HPDE6-E6E7 (cell line): ENCODE measurements at regions not wholly inside any gene's neighbourhood (a gene's known extent, or its start where the extent isn't known, plus 50 kb on each side); places are given as distances from the start of the nearest gene placed in this dataset.

Experiments used
- DNase-seq: peaks from one replicate; pipeline ENCODE4 v3.0.0; 2011; ENCODE audit warnings: missing footprints; ENCODE audit errors: extremely low spot score

- DNase-seq: no peak
These were observed 177.0 kb upstream of the TNFAIP3 start for GRCh38 chr6:137690034-137690433.

DNA sequence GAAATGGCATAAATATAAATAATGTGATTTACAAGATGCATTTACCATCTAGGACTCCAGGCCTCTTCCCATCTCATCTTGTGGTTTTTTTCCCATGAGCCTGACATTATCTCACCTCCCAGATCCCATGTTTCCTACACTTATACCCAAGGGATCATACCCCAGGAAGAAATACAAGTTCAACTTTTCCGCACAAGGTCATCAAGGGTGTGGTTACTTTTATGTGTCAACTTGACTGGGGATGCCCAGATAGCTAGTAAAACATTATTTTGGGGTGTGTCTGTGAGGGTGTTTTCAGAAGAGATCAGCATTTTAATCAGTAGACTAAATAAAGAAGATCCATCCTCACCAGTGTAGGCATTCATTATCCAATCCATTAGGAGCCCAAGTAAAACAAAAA, 176.3 kb upstream of the TNFAIP3 start:
- DNase-seq: no peak

DNA sequence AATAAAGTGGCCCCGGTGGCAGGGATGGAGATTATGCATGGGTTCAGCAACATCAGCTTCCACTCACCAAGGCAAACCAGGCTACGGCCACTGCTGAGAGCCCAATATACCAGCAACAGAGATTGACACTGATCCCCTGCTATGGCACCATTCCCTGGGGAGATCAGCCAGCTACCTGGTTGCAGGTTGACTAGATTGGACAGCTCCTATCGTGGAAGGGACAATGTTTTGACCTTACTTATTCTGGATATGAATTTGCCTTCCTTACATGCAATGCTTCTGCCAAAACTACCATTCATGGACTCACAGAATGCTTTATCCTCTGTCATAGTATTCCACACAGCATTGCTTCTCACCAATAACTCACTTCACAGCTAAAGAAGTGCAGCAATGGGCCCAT, 174.8 kb upstream of the TNFAIP3 start:
- no peak for DNase-seq

DNA sequence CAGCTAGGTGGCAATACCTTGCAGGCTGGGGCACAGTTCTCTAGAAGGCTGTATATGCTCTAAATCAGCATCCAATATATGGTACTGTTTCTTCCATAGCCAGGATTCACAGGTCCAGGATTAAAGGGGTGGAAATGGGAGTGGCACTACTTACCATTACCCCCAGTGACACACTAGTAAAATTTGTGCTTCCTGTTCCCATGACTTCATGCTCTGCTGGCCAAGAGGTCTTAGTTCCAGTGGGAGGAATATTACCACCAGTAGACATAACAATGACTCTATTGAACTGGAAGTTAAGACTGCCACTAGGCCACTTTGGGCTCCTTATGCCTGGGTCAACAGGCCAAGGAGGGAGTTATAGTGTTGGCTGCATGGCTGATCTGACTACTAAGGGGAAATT, 174.3 kb upstream of the TNFAIP3 start:
- DNase-seq: no peak

- no peak for DNase-seq
These were observed 173.3 kb upstream of the TNFAIP3 start for GRCh38 chr6:137693711-137694110.

DNA sequence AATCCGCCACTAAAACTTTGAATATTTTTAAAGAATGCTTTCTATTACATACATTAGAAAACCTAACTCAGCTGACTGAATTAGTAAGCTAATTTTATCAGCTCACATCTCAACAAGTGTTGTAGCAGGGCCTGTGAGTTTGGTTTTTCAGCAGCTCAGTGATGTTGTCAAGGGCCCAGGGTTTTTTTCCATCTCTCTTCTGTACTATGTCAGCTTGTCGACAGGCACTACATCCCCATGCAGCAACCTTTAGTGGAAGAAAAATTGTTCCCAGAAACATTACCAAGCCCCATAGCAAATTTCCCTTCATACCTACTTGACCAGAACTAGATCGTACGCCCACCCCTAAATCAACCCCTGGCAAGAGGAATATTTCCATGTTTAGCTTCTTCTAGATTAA, 170.3 kb upstream of the TNFAIP3 start:
- no peak for DNase-seq

DNA sequence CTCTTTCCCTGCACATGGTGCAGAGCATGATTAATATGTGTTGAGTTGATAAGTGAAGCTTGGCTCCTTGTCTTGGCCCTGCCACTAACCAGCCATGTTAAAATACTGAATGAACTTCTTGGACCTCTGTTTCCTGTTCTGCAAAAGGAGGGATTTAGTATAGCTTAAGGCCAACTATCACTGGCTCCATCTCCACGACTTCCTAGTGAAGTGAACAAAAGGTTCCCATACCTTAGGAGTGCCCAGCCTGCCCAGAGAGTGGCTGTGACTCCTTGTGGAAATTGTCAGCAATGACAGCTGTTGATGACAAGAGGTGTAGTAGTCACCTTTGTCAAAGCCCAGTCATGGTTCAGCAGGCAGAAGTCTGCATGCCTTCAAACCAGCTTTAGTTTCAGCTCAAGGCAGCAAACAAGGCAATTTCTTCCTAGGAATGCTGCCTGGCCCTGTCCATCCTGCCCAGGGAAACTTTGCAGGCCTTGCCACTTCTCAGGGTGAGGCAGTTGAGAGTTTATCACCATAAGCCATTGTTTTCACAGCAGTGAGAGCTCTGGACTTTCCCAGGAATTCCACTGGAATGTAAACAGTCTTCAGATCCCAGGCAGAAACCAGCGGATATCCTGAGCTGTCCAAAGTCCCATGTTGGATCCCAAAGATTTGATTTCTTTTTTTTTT, 169.7 kb upstream of the TNFAIP3 start:
- DNase-seq: no peak

- no peak for DNase-seq
These were observed 168.4 kb upstream of the TNFAIP3 start for GRCh38 chr6:137698636-137699030.

DNA sequence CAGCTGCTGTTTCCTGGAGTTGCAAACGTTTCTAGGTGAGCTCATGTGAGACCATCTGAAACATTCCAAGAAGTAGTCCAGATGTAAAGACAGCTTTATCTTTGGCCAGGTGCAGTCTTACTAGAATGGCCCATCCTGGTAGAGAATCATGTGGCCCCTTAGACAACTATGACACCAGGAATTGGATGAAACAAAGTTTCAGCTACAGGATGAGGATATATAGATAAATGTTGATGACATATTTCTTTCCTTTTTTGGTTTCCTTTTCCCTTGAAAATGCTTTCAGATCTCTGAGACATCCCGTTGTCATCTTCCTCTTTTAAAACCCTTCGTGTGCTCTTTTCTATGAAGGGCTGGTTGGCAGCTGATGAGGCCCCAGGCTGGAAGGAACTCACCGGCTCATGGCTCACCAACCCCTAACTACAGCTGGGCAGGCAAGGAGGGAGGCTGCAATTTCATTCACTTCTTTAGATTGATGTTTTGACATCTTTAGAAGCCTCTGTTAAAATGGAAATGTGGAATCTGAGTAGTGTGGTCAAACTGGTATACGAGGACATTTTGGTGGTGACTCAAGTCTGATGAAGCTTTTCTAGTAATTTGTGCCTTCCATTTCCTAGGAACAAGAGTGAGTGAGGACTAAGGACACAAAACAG, 167.9 kb upstream of the TNFAIP3 start:
- no peak for DNase-seq

DNA sequence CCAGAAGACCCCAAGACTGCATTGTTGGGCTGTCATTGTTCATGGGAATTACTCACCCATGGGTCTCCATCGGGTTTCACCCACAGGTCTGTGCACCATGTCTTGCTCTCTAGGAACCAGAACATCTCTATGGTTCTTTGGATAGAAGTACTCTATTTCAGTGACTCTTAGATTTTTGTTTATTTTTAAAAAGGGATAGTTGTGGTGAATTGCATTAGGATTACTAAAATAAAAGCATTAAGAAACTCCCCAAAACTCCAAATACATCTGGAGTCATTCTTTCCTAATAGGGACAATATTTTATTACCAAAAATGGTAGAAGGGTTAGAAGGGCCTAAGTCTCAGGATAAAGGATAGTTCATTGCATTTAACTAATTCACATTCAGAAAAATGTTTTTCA, 166.9 kb upstream of the TNFAIP3 start:
- DNase-seq: no peak

DNA sequence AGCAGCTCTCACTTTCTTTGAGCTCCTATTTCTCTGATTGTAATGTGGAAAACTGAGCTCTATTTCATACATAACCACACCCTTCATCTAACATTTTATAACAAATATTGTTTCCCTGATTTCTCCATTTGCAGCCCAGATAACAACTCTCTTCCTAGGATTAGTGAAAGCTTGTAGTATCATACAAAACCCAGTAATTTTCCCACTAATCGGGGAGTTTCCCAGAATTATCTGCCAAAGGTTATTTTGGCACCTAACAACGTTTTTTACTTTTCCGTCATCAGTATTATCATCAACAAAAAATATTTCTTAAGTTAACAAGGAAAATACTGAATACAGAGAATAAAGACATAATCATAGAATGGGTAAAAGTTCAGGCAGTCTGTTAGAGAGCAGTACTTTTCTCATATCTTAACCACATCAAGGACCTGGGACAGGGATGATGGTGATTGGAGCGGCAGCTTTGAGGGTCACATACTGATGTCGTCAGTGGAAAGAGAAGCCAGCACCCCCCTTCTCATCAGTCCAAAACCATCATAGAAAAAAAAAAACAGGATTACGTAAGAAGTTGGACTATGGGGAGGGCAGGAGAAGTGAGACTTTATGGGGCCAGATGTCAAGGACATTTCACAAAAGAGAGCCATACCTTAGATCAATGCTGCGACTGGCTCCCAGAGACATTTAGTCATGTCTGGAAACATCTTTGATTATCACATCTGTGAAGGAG, 166.1 kb upstream of the TNFAIP3 start:
- no peak for DNase-seq

DNA sequence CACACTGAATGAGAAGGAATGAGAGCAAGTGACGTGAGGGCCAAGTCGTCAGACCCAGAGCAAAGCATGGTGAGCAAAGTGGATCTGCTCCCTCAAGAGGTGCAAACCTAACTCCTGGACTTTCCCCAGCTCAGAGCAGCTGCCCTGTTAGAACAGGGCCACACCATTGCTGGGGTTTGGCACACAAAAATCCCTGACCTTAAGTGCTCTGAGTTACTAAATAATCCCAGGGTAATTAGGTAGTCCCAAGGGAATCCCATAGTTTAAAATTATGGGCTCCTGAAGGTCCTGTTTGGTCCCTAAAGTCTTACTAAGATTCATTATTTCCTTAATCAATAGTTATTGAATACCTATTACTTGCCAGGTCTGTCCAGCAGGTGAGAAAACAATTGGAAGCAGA, 165.1 kb upstream of the TNFAIP3 start:
- DNase-seq: no peak

DNA sequence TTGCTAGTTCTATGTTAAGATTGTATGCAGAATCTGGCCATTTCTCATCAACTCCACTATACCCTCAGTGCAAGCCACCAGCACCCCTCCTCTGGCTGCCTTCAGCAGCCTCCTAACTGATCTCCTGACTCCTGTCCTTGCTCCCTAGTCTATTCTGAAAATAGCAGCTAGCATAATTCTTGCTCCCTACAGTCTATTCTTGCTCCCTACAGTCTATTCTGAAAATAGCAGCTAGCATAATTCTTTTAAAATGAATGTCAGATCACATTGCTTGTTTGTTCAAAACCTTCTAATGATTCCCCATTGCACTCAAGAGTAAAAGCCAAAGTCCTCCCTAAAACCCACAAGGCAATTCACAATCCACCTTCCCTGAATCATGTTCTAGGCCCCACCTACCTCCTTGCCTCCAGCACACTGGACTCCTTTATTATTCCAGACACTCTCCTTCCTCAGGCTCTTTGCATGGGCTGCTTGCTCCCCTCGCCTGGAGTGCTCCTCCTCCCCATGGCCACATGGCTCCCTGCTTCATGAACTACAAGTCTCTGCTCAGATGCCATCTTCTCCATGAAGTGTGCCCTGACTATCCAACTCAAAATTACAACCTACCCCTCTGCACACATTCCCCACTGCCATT, 164.2 kb upstream of the TNFAIP3 start:
- DNase-seq: no peak

DNA sequence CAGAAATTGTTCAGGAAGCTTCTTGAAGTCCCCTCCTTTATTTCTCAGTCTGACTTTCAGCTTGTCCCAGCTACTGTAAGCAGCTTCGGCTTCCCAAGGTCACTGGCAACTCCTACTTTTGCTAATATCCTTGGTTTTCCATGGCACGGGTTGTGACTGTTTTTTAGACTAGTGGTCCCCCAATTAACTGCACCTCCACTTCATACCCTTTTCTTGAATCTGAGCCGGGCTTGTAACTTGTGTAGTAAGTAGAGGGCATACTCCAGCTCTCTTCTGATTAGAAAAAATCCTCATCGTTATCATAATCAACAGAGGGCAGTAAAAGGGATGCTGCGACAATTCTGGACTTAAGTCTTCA, 162.3 kb upstream of the TNFAIP3 start:
- DNase-seq: no peak

- DNase-seq: peak; percentile 34
These were observed 161.6 kb upstream of the TNFAIP3 start for GRCh38 chr6:137705160-137706082.

DNA sequence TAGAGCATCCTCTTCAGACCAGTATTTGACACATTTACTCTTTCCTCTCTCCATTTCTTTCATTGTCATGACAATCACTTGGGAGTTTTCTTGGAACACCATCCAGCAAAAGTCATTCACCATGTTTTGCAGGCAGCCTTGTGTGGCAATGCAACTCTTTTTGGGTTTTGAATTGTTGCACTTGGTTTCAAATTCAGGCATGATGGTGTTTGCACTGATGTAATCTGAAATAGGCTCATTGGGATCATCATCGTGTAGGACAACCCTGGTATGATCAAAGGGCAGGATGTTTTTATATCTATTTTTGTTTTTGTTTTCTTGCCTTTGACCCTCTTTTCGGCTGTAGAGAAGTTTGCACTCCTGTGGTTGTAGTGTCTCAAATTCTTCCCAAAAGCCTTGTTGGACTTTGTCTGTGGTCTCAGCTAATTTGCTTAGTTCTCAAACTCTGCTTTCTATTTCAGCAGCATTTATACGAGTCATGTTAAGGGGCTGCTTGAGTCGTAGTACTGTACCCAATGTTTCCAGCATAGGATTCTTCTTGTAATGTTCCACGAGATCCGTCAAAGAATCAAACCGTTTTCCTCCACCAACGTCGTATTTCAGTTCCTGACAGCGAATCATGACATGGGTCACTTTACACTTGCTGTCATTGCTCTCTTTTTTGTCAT, 160.8 kb upstream of the TNFAIP3 start:
- DNase-seq: no peak

DNA sequence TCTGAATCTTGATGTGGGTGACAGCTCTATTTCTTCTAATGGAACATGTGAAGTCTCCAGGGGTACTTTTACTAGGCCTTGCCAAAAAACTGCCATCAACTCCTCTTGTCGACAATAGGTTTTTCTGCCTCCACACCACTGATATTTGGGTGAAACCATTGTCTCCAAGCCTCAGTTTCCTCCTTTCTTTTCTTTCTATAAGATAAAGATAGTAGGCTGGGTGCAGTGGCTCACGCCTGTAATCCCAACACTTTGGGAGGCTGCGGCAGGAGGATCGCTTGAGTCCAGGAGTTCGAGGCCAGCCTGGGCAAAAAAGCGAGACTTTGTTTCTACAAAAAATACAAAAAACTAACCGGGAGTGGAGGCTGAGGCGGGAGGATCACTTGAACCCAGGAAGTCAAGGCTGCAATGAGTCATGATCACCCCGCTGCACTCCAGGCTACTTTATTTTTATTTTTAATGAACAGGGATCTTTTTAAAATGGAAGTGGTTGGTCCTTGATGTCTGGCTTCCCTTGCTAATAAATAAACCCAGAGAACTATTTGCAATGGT, 159.9 kb upstream of the TNFAIP3 start:
- DNase-seq: no peak

DNA sequence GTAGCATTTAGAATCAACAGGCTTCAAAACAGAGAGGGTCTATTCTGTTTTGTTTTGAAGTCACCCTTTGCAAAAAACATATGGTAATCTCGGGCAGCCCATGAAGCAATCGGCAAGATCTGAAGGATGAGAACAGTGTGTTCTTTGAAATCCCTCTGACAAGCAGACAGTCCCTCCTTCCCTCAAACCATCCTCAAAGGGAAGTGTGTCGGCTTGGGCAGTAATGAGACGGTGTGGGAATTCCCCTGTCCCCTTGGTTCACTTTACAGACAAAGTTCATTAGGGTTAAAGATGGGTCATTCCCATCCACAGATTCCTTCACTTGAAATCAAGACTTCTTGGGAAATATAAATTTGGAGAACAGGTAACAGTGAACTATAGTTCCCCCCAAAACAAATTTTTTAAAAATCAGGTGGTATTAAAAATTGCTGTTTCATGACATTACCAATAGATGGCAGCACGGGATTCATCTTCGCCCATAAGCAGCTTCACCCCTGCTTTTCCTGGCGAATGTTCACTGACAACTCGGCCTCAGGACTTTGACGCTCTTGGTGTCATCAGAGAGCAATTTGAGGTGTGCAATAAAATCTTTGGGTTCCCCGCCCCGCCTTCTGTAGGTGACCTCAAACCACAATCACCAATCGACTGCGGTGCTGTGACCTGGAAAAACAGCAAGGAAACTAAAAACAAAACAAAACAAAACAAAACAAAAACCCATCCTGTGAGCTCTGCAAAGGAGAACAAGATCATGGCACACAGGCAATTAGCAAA, 159.3 kb upstream of the TNFAIP3 start:
- DNase-seq: peak; percentile 57

- no peak for DNase-seq
These were observed 158.6 kb upstream of the TNFAIP3 start for GRCh38 chr6:137708481-137708880.
